Fibroblast of skin of scalp (primary cell): ENCODE measurements at regions not wholly inside any gene's neighbourhood (a gene's known extent, or its start where the extent isn't known, plus 50 kb on each side); places are given as distances from the start of the nearest gene placed in this dataset.
A peak's percentile ranks its signal among the peaks of the same experiment; 100 is the strongest.
"Not testable (repeated sequence)": the region's sequence is repeated elsewhere in the genome, so short reads cannot be mapped to it uniquely, and the experiment has no call there.

ENCODE experiments used
- DNase-seq: peaks from one replicate; pipeline ENCODE4 v3.0.0-alpha.2; 2013

GRCh38 chr2:136715146-136715545 is 50.2 kb upstream of the THSD7B start:
- DNase-seq, result no peak

GRCh38 chr2:136714452-136714951 is 50.8 kb upstream of the THSD7B start:
- DNase-seq, result no peak

GRCh38 chr2:136713739-136714138 is 51.6 kb upstream of the THSD7B start:
- no peak for DNase-seq

- no peak for DNase-seq
Observed at GRCh38 chr2:136705336-136705735, 60.0 kb upstream of the THSD7B start.

- DNase-seq, result no peak
Observed at GRCh38 chr2:136703214-136703613, 62.1 kb upstream of the THSD7B start.

GRCh38 chr2:136696438-136696837 is 68.9 kb upstream of the THSD7B start:
- no peak for DNase-seq

- no peak for DNase-seq
Observed at GRCh38 chr2:136693966-136694365, 71.4 kb upstream of the THSD7B start.

GRCh38 chr2:136680079-136680478 is 85.3 kb upstream of the THSD7B start:
- DNase-seq, result not testable (repeated sequence)

- DNase-seq, result no peak
Observed at GRCh38 chr2:136665736-136666135, 99.6 kb upstream of the THSD7B start.

- no peak for DNase-seq
Observed at GRCh38 chr2:136664713-136665405, 100.5 kb upstream of the THSD7B start.

GRCh38 chr2:136658201-136658600 is 107.1 kb upstream of the THSD7B start:
- DNase-seq, result no peak

- no peak for DNase-seq
Observed at GRCh38 chr2:136653861-136654260, 111.5 kb upstream of the THSD7B start.

- no peak for DNase-seq
Observed at GRCh38 chr2:136651456-136652010, 113.8 kb upstream of the THSD7B start.

GRCh38 chr2:136647039-136647438 is 118.3 kb upstream of the THSD7B start:
- DNase-seq, result no peak

- no peak for DNase-seq
Observed at GRCh38 chr2:136645236-136645828, 120.0 kb upstream of the THSD7B start.

- no peak for DNase-seq
Observed at GRCh38 chr2:136639651-136640050, 125.7 kb upstream of the THSD7B start.

GRCh38 chr2:136638193-136638592 is 127.2 kb upstream of the THSD7B start:
- DNase-seq, result no peak

GRCh38 chr2:136637402-136637801 is 127.9 kb upstream of the THSD7B start:
- no peak for DNase-seq

- DNase-seq, result no peak
Observed at GRCh38 chr2:136628490-136628889, 136.9 kb upstream of the THSD7B start.

- DNase-seq, result no peak
Observed at GRCh38 chr2:136613096-136613495, 152.2 kb upstream of the THSD7B start.

- DNase-seq, result no peak
Observed at GRCh38 chr2:136612079-136612478, 153.3 kb upstream of the THSD7B start.

- no peak for DNase-seq
Observed at GRCh38 chr2:136611451-136611850, 153.9 kb upstream of the THSD7B start.

- peak; percentile 4 for DNase-seq
Observed at GRCh38 chr2:136582628-136583205, 182.6 kb upstream of the THSD7B start.

GRCh38 chr2:136572335-136572734 is 193.0 kb upstream of the THSD7B start:
- no peak for DNase-seq
